CD1c-positive myeloid dendritic cell (primary cell): ENCODE measurements at regions not wholly inside any gene's neighbourhood (a gene's known extent, or its start where the extent isn't known, plus 50 kb on each side); places are given as distances from the start of the nearest gene placed in this dataset.

Experiments used
- DNase-seq: peaks from one replicate; pipeline ENCODE4 v3.0.0-alpha.2; 2016; ENCODE audit errors: extremely low spot score

- DNase-seq, result no peak
Measured at GRCh38 chr13:24081387-24081786, 79.1 kb upstream of the SPATA13 start.

DNA sequence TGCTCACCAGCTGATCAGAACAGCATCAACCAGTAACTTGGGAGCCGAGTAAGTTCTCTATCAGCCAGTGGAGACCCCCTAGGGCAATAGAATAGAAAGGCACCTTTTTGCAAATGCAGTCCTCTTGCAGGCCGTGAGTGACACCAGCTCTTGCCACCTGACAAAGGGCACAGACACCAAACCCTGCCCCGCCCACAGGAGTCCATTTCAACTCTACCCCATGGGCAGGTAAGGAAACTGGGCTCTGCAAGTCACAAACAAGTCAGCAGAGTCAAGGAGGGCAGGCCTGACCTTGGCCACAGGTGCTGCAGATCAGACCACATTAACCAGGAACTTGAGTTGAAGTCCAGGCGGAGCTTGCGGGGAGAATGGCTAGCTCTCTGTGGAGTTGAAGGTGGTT is 77.4 kb upstream of the SPATA13 start:
- no peak for DNase-seq

DNA sequence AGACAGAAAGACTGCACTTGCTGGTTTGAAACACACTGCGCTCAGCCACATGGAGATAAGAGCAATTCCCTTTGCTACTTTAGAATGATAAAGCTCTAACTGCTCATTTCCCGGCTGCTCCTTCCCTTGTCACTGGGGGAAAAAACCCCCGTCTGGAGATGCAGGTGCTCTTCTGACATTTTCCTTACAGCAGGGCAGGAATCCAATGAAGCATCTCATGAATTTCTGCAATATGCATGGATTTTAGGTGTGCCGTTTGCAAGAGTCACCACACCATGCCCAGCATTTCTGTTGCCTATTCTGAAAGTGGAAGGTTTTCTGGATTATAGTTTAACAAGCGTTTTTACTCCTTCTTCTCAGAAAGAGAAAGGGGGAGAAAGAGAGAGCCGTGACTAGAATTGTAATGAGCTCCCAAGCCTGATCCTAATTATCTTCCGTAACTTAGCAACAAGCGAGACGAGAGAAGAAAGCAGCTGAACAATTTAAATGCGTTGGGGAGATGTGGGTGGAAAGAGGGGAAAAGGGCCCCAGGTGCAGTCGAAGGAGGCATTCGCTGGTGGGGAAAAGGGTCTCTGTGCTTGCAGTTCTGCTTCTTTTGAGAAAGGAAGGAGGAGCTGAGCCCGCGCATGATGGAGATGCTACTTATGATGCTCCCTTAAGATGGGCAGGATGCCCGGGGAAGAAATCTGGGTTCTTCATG is 76.6 kb upstream of the SPATA13 start:
- no peak for DNase-seq

DNA sequence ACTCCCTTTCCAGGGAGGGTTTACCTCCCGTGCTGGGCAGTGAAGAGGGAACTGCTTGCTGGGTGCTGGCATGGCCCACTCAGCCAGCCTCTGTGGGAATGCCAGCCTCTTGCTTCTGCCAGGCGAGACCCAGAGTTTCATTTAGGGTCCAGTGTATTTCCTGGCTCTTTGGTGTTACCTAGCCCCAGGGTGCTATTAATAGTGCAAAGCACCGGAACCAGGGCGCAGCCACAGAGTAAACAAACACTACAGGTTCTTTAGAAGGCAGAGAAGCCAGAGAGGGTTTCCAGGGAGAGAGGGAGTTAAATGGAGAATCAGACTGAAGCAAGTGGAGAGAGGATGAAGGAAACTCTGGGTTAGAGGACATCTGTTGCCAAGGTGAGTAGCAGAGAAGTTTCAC is 74.9 kb upstream of the SPATA13 start:
- no peak for DNase-seq

DNA sequence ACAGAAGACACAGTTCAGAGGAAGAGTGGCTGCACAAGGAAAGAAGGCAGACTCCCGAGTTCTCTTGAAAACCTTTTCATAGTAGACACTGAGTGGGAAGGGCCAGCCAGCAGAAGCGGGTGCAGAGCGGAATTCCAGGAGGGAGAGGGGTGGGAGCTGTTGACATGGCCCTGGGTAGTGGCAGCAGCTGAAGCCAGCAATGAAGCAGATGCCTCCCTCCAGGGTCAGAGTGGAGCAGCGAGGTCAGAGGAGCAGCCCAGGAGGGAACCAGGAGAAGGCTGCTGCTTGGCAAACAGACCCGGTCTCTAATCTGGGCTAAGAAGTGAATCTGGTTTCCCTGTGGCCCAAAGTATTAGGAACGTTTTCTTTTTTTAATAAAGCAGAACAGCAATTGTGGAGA is 73.9 kb upstream of the SPATA13 start:
- no peak for DNase-seq

GRCh38 chr13:24087605-24088225 is 72.8 kb upstream of the SPATA13 start:
- DNase-seq, result no peak

GRCh38 chr13:24090049-24090448 is 70.5 kb upstream of the SPATA13 start:
- DNase-seq, result no peak

DNA sequence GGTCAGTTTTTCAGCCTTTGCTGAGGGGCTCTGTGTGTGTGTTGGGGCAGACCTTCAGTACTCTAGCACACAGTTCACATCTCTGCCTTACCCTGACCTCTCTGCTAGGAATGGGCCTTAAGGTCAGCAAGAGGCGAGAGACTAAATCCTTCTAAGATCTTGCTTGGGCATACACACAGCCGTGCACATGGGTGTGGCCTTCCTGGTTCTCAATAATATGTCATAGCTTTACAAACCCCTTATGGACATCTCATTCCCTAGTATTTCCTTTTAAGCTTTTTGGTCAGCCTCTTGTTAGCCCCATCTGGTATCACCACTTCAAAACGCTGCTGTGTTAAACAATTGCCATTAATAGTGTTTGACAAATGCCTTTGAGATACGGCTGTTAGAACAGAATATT is 69.4 kb upstream of the SPATA13 start:
- no peak for DNase-seq

- DNase-seq, result no peak
Measured at GRCh38 chr13:24092108-24092507, 68.4 kb upstream of the SPATA13 start.

GRCh38 chr13:24093047-24093446 is 67.5 kb upstream of the SPATA13 start:
- DNase-seq, result no peak

GRCh38 chr13:24096659-24097058 is 63.9 kb upstream of the SPATA13 start:
- DNase-seq, result no peak

DNA sequence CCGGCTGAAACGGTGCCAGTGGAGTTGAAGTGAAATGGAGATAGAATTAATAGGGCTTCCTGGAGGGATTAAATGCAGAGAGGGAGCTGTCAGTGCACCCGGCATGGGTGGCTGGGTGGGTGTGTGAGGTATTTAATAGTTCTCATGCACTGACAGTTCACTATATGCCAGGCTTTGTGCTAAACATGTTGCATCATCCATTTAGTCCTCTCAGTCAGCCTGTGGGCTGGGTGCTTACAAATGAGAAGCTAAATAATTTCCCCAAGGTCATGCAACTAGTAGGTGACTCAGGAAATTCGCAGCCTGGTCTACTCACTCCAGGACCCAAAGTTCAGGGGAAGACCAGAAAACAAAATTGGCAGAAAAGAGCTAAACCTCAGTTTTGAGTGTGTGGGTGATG is 63.5 kb upstream of the SPATA13 start:
- DNase-seq, result peak; percentile 44

DNA sequence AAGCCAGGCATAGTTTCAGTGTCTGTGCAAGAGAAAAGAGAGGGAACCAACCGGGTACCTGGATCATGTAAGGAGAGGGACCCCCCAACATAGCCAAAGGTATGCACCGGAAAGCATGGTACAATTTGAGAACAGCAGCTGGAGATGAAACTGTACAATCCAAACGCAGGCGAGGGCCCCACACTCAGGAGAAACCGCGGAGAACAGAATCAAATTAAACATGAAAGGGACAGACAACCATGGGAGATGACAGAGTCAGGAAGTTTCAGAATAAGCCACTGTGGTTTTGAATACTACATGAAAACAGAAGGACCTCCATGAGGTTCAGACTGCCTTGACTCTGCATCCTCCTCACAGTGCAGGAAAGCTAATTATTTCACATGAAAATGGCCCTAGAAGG is 62.9 kb upstream of the SPATA13 start:
- no peak for DNase-seq

DNA sequence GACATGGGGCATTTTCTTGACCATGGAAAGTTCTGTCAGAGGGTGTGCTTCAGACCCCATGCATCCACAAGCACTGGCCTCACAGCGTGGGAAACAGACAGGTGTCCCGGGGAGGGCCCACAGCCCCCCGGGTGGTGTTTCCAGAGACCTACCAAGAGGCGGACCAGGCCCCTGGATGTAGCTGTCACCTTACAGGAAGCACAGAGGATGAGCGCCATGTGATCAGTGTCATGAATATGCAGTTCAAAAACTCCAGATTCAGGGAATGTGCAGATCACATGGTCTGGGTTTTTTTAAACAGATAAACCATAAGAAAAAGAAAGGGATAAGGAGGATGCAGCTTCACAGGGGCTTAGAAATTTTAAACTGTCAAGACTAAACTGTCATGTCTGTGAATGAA is 61.0 kb upstream of the SPATA13 start:
- DNase-seq, result no peak

GRCh38 chr13:24100188-24100587 is 60.3 kb upstream of the SPATA13 start:
- DNase-seq, result no peak

DNA sequence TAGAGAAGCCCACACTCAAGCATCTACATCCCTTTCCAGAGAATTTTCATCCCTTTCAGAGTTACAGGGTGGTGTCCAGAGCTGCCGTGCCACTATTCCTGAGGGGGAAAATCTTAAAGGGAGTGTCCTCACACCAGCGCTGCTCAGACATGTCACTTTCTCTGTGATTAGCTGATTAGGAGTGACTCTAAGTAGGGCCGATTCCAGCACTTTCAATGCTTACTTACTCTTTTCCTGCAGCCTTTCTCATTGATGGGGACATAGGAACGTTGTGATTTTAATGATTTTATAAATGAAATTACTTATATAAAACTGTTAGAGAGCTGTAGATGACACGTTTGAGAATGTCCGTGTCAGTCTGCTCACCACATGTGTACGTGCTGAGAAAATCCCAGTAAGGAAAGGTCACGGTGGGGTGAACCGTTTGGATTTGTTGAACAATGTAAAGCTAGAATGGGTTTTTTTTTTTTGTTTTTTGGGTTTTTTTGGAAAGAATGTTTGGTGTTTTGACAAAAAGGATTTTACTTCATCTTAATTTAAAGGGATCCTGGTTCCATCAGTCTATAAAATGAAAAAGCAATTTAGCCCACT is 56.6 kb upstream of the SPATA13 start:
- no peak for DNase-seq

- no peak for DNase-seq
Measured at GRCh38 chr13:24104723-24105122, 55.8 kb upstream of the SPATA13 start.

- DNase-seq, result no peak
Measured at GRCh38 chr13:24106429-24106828, 54.1 kb upstream of the SPATA13 start.

DNA sequence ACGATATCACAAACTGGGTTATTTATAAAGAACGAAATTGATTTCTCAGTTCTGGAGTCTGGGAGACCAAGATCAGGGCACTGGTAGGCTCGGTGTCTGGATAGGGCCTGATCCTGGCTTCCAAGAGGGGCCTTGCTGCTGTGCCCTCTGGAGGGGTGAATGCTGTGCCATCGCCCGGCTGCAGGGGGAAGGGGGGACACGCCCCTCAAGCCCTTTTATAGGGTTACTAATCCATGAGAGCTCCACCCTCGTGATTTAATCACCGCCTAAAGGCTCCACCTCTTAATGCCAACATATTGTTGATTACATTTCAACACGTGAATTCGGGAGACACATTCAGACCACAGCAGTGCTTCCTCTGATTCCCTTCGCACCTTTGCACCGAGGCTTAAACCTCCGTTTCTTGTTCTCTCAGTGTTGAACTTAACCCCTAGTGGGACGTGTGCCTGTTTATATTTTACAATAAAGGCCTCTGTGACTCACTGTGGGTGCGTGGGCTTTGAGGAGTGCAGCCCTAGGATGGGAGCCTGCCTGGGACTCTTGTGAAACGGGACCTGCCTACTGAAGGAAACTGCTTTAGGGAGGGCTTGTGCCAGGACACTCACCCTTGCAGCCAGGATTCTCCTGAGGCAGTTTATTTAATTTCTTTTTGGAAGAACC is 52.4 kb upstream of the SPATA13 start:
- DNase-seq, result no peak

DNA sequence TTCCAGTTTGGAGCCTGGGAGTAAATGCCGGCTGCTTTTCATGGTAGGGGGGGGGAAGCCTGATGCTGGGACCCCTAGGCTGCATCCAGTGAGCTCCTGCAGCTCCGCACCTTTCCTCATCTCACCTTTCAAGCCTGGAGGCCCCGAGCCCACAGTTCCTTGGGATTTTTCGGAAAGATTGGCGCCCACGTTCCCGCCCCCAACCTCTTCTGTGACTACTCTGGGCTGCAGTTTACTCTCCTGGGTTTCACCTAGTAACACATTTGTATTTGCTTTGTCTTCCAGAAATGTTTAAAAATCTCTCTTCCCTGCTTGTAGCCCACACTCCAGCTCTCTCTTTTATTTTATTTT is 51.9 kb upstream of the SPATA13 start:
- no peak for DNase-seq

DNA sequence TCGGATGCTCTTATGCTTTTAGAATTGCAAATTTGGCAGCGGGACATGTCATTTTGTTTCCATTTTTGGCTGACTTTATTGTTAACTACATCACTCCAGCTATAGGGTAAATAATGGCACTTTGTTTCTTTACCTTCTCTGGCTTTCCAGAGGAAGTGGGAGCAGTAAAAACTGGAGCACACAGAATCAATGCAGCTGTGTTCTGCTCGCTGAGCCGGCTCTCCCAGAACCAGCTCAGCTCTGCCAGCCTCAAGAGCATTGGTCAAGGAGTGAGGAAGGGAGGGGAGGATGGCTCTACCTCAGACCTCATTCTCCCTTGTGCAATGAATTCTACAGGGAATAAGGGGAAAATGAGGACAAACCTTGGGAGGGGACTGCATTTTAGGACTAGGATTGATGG is 50.5 kb upstream of the SPATA13 start:
- no peak for DNase-seq
